Gastroesophageal sphincter (tissue), 3 donors: ENCODE measurements at regions not wholly inside any gene's neighbourhood (a gene's known extent, or its start where the extent isn't known, plus 50 kb on each side); places are given as distances from the start of the nearest gene placed in this dataset.

ENCODE experiments used
- CTCF ChIP-seq, 4 experiments: fragments of 200-600 bp in 2 of 4; fragments of 450-650 bp in 2 of 4; sonication (generic) in 1 of 4; IDR thresholded peaks; one replicate each; pipeline ENCODE4 v1.5.1; 2017 to 2019; ENCODE audit warnings: antibody characterized with exemption in 4 of 4, mild to moderate bottlenecking in 2 of 4, moderate library complexity in 2 of 4
- EP300 ChIP-seq: sonication (generic); formaldehyde crosslinking; IDR thresholded peaks from one replicate; pipeline ENCODE4 v1.6.1; 2017; ENCODE audit warnings: antibody characterized with exemption, mild to moderate bottlenecking
- POLR2A ChIP-seq, 2 donors: fragments of 450-650 bp; IDR thresholded peaks; one replicate each; pipeline ENCODE4 v1.6.1; 2017; ENCODE audit warnings: antibody characterized with exemption in 2 of 2, mild to moderate bottlenecking in 2 of 2, moderate library complexity in 1 of 2
- POLR2AphosphoS5 ChIP-seq: sonication (generic); formaldehyde crosslinking; IDR thresholded peaks from one replicate; pipeline ENCODE4 v1.6.1; 2017; ENCODE audit warnings: antibody characterized with exemption

- TF ChIP-seq CTCF (IDR thresholded peaks at IDR 0.05), result no peak
- TF ChIP-seq EP300, result no peak
- TF ChIP-seq POLR2A (IDR thresholded peaks at IDR 0.05), result no peak
- TF ChIP-seq POLR2AphosphoS5, result no peak
Observed at GRCh38 chr7:82599895-82600294, 156.3 kb upstream of the CACNA2D1 start.
